GM03348 (cell line): ENCODE measurements at regions not wholly inside any gene's neighbourhood (a gene's known extent, or its start where the extent isn't known, plus 50 kb on each side); places are given as distances from the start of the nearest gene placed in this dataset.
"Not testable (repeated sequence)": the region's sequence is repeated elsewhere in the genome, so short reads cannot be mapped to it uniquely, and the experiment has no call there.

Source experiments
- DNase-seq: peaks from one replicate; pipeline ENCODE4 v3.0.0; 2012; ENCODE audit warnings: low spot score

DNA sequence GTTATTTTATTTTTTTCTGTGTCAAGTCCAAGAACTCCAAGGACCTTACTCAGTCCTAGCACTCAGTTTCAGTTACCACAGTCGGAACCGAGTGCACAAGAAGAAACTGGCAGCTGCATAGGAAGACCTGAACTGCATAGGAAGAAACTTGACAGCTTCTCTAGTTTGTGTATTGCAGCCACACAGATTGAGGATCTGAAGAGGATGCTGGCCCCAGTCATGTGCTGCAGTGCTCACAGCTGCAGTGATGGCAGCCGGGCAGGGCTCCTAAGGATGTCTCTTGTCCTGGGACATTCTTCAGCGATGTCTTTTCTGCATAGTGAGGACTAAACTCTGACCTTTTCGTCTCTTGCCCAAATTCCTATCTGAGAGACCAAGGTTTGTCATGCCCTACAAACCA, 261.2 kb downstream of the STIM2 start:
- no peak for DNase-seq

DNA sequence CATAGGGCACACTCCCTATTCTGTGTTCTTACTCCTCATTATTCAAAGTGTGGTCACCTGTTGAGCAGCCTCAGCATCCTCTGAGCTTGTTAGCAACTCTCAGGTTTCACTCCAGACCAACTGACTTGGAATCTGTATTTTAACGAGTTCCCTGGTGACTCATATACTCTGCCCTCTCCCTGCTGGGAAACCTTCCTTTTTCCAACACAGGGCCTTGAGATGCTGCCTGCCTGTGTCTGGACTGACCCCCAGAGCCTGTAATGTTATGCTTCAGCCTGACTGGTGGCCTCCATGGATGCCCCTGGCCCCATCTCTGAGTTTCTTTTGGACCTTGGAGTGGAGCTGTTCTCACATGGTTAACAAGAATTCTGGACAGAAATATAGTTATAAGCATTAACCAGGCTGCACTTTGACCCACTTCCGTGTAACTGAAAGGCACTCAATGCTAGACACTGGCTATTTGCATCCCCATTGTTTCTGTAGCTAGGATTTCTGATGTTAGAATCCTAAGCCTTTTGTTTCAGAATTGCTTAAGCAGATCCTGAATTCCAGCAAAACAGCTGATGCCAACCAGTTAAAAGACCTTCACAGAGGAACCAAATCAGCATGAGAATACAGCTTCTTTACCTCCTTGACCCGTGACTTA, 262.6 kb downstream of the STIM2 start:
- DNase-seq, result no peak

DNA sequence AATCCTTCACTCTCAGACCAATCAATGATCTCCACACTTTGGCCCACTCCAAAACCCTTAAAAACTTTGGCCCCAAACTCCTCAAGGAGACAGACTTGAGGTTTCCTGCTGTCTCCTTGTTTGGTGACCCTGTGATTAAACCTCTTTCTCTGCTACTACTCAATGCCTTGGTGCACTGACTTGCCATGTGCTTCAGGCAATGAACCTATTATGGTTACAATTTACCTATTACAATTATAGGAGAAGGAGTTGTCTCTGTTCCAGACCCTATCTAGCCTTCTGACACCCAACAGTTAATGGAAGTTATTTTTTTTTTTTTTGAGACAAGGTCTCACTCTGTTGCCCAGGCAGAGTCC, 263.1 kb downstream of the STIM2 start:
- DNase-seq, result no peak

DNA sequence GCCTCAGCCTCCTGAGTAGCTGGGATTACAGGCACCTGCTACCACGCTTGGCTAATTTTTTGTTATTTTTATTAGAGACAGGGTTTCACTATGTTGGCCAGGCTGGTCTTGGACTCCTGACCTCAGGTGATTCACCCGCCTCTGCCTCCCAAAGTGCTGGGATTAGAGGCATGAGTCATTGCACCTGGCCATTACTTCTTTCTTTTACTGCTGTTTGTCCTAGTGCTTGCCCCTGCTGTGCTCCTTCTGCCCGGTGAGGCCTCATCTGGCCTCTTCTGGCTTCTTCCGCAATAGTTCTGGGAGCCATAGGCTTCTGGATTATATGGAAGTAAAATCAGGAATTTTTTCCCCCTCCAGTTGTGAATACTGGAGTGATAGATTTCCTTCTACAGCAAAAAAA, 266.3 kb downstream of the STIM2 start:
- DNase-seq, result not testable (repeated sequence)

DNA sequence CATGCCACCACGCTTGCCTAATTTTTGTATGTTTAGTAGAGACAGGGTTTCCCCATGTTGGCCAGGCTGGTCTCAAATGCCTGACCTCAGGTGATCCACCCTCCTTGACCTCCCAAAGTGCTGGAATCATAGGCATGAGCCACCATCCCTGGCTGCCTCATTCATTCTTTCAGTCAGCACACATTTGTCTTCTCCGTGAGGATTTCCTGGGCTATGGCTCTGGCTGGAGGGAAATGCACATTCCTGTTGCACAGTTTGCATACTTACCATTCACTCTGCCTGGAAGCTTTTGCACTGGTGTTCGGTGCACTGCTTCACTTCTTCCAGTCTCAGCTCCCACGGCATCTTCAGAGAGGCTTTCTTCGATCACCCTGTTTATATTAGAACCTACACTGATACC, 267.8 kb downstream of the STIM2 start:
- no peak for DNase-seq

DNA sequence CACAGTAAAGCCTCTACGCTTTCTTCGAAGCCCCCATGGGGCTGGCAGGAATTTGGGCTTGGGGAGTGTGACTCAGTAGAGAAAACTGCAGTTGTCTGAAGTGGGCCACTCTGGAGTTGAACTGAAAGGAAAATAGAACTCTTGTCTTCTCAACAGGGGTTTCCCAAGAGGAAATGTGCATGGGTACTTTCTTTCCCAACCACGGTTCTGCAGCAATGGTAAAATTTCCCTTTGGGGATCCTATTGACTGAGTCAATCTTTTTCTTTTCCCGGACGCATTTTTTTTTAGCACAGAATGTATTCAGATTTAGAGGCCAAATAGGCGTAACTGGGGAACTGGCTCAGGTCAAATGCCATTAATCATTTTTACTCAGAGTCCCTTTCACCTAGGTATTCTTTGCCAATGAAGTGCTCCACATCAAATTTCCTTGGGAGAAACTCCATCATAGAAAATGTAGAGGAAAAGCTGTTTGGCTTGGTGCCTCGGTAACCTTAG, 269.3 kb downstream of the STIM2 start:
- DNase-seq, result no peak

DNA sequence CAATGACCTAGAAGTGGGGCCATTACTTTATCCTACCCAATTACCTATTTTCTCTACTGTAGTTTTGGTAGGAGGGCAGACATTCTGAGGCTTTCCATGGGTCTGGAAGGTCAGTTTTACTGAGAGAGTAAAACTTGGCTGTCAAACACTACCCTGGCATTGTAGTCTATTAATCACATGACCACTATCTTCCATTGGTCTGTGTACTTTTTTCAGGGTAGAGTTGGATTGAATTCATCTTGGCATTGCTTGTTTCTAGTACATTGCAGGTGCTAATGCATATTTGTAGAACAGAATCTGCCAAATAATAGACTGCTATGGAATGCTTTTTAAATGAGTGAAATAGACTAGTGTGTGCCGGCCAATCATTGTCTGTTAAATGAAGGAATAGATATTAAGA, 271.9 kb downstream of the STIM2 start:
- no peak for DNase-seq

DNA sequence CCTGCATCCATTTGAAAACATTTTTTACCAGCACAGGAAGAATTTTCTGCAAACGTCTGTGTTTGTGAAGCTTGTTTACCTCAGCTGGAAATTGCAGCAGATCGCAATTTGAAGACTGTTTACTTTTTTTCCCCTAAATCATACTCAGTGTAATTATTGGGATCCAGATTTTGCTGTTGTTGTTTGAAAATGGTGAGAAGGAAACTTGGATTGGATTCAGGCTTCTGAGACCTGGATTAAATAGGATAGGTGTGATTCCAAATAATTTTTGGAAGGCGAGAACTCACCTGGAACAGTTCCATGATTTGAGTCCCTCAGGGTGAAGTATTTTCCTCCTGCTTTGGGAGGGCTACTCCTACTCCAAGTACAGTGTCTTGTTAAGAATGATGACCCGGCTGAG, 279.8 kb downstream of the STIM2 start:
- DNase-seq, result no peak

DNA sequence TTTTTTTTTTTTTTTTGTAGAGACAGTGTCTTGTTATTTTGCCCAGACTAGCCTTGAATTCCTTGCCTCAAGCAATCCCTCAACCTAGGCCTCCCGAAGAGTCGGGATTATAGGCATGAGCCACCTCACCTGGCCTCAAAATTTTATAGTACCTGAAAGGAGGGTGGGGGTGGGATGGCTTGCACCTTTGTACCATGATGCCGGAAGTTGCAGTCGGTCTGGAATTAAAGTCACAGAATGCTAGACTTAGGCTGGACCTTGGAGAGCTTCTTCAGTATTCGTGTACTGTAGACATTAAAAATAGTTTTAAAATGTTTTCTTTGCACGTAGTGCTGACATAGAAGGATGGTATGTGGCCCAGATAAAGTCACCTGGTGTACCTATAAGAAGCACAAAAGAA, 280.9 kb downstream of the STIM2 start:
- no peak for DNase-seq

DNA sequence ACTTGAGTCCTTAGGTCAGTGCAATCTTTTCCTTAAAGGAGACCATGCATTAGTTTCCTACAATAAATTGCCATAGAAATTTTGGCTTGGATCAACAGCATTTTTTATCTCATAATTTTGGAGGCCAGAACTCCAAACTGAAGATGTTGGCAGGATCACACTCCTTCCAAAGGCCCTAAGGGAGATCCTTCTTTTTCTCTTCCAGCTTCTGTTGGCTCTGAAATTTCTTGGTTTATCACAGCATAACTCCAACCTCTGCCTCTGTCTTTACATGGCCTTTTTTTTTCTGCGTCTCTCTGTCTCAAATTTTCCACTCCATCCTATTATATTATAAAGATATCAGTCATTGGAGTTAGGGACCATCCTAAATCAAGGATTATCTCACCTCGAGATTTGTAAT, 282.2 kb downstream of the STIM2 start:
- no peak for DNase-seq

DNA sequence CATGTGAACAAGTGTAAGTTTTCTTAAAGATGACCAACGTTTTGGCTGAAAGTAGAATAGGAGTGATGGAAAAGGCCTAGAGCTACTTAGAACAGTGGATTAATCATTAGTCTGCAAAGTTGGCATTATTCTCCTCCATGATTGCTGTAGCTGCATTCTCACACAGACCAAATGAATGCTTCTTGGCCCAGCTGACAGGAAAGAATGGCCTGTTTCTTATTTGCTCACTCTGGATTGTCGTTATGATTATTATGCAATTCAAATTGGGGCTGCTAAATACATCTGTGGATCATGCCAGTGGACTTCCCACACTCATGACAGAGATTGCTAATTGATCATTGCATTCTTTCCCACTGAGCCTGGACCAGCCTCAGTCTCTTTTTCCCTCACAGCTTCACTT, 285.0 kb downstream of the STIM2 start:
- no peak for DNase-seq

DNA sequence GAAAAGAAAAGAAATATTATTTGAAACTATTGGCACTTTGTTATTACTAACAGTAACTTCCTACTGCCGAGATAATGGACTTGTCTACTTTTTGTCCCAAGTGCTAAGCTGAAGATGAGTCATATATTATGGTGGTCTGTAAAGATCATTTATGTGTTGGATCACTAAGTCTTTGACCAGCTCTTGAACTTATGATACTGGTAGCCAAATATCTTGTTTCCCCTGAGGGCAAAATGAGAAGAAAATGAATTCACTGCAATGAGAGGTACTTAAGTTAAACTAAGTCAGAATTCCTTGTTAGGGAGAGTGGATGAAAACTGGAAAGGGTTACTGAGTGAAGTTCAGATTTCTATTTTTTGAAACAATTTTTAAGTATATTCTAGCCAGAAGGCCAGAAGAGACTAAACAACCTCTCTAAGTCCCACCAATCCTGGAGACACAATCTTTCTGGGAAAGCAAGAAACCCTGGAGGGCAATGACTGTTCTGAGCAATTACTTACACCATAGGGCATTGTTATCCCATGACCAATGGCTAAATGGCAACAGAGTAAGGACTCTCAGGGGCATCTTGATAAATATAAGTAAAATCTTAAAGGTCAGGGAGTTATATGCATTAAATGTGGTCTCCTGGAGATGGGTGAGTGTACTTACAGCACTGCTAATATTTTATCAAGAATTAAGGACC, 287.7 kb downstream of the STIM2 start:
- DNase-seq, result no peak

DNA sequence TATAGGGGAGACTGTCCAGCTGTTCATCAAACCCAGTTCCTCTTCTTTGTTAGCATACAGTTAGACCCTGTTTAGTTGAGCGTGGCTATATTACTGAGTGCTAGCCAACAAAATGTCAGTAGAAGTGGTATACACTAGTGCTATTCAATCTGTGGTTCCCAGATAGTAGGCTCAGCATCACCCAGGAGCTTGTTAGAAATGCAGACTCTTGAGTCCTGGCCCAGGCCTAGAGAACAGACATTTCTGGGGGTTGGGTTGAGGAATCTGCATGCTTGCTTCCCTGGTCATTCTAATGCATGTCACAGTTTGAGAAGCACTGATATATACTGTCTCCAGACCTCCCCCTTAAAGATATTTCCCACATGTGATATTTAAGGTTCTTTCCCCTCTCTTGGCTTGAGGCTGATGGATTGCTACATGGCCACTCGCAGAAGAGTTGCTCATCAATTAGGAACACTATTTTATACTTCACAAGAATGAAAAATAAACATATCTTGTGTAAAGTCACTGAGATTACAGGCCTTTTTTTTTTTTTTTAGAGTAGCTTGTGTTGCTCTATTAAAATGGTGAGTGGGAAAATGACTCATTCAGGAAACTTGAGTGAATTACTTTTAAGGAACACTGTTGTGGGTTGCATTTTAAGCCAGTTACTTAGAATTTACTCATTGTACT, 289.0 kb downstream of the STIM2 start:
- no peak for DNase-seq

DNA sequence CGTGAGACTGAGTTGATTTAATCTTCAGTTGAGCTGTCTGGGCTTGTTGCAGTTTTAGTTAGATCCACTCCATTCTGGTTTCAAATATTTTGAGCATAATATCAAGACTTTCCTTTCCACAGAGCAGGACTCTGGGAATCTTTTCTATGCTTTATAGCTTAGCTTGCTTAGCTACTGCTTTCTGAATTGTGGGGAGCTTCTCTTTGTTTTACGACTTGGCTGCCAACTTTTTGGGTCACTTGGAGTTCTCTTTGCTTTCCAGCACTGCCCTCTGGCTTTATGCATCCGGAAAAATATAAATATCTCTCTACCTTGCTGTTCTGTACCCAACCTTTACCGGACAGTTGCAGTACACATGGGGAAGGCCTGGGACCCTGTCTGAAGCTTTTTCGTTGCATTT, 292.1 kb downstream of the STIM2 start:
- no peak for DNase-seq

DNA sequence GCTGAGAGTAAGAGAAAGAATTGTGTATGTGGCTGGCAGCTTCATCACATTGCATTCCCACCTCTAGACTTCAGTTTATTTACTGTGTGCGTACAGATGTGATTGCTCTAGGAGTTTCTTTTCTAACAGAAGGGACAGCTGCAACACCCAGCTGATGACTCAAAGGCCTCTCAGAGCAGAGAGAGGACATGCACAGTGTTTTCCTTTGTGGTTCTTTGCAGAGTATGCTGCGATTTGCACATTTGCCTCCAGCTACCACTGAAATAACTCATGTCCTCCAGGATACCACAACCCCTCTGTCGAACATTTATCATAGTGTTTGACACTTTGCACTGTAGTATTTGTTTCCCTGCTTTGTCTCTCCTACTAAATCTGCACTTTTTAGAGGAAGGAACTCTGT, 294.1 kb downstream of the STIM2 start:
- DNase-seq, result peak; percentile 11

DNA sequence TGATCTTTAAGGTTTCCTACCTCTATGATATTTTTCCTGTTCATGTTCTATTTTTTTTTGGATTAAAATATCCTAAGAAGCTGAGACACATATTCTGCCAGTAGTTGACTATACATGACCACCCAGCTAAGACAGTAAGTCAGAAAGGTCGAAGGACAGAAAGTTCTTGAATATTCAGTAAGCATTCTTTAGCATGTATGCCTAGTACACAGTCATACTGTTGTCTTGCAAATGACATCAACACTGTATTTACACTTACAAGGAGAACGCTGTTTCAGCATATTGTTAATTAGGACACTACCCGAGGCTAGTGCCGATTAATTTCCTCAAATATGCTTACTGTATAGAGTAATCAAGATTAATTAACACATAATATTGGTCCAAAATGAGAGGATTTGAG, 300.6 kb downstream of the STIM2 start:
- no peak for DNase-seq

DNA sequence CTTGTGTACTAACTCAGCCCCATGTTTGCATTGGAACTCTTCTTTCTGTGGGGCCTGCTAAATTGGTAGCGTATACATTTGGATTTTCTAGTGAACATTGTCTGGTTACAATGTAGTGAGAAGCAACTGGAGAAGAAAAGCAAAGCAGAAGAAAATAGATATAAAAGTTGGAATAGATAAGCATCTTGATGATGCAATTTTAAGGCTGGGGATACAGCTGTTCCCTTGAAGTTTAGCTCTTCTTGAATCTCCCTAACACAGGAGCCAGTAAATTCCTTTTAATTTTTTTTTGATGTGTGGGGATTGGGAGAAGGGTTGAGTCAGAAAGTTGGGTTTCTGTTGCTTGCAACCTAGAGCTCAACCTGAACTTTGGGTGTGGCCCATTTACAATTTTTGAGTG, 308.1 kb downstream of the STIM2 start:
- no peak for DNase-seq

DNA sequence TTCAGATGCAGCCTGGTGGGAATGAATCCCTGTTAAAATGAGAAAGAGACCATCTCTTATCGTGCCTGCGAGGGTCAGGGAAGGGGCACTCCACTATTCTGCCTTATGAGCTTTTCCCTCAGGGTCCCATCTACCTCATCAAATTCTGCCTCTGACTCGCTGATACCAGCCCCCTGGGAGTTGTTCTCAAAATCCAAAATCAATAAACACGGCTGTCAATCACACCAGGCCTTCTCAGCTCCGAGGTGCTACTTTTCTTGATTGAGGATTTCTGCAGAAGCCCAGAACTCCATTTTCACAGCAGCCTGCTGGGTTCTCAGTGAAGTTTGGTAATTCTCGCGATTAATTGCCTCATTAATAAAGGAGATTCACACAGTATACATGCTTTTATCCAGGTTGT, 312.6 kb downstream of the STIM2 start:
- DNase-seq, result no peak

DNA sequence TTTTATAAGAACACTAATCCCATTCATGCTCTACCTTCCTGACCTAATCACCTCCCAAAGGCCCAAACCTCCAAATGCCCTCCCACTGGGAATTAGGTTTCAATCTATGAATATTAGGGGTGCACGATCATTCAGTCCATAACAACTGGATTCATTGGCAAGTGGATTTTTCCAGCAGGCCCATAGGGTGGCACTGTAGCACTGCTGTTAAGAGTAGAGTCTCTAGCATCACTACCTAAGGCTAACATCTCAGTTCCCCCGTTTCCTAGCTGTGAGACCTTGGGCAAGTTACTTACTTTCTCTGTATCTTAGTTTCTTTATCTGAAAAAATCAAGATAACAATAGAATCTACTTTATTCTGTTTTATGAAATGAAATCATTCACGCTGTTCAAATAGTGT, 315.8 kb downstream of the STIM2 start:
- DNase-seq, result peak; percentile 45

DNA sequence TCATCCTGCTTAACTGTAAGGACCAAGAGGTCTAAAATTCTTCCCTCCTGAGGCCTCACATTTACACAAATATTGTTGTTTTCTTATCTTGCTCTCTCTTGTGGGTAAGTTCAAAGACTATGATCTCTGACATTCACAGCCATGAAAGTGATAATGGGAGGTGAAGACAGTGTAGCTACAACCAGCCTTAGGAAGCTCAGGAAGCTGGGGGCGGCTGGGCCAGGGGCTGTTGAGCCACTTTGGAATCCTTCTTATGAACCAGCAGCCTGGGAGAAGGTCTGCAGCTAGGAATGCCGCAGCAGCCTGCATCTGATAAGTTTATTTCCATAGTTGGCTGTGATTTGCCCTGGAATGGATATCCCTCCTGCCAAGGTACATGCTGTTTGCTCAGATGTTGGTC, 316.2 kb downstream of the STIM2 start:
- DNase-seq, result no peak

DNA sequence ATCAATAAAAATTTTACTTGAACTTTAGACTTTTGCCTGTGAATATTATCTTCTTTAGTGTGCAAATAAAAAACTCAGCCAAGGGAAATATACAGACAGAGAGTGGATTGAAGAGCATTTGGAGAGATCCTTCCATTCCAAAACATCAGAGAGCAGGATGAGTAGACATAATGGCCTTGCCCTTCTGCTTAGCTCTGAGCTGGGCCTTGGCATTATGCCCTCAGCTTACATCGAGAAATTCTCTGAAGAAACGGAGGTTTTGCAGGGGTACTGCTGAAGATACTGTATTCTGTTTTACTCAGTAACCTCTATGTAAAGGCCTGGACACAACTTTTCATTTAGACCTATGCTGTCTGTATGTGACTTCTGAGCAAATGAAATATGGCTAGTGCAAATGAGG, 317.4 kb downstream of the STIM2 start:
- no peak for DNase-seq

DNA sequence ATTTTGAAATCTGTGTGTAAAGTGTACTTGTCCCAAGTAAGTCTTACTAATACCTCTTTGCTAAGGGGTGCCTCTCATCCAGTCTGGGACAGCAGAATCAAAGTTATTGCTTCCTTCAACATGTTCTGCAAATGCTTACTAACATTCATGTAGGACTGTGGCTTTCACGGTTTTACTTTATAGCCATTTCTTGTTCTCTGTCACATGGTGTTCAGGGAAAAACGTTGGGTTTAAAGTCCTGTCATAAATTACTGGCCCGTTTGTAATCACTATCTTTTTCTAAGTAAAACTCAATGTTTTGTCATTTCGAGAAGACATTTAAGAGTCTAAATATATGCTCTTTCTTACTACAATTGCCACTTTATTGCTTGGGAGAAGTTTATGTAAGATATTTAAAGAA, 321.1 kb downstream of the STIM2 start:
- DNase-seq, result no peak

DNA sequence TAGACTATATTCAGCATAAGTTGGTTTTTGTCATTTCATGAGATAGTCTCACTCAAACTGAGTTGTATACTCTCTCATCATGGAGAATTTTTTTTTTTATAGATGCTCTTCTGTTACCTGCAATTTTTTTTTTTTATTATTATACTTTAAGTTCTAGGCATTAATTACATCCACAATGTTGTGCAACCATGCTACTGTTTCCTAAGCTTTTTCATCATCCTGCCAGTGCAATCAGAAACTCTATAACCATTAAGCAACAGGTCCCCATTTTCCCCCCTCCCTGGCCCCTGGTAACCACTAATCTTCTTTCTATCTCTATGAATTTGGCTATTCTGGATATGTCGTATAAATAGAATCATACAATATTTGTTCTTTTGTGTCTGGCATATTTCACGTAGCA, 321.6 kb downstream of the STIM2 start:
- DNase-seq, result no peak
